Stimulated activated CD4-positive, alpha-beta T cell treated with anti-CD3 and anti-CD28 coated beads, Interleukin-4, amount 100 ng/mL, for 1 hour (primary cell): ENCODE measurements at regions not wholly inside any gene's neighbourhood (a gene's known extent, or its start where the extent isn't known, plus 50 kb on each side); places are given as distances from the start of the nearest gene placed in this dataset.
"Not testable (repeated sequence)": the region's sequence is repeated elsewhere in the genome, so short reads cannot be mapped to it uniquely, and the experiment has no call there.

Source experiments
- DNase-seq: peaks from one replicate; pipeline ENCODE4 v3.0.0-alpha.2; 2020

DNA sequence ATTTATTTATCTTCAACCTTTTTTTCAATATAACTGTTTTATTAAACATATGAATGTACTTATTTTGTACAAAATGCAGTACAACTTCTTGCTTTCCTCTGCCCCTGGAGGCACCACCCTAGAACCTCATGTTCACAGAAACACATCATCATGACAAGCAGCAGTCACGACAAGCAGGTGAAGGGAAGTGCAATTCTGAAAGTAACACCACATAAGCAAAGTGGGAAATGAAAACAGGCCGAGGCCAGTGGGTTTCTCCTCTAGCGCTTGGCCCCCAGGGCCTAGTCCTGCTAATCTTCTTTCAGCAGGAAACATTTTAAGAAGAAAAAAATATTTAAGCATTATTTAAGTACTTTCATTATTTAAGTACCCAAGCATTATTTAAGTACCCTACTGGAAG is 598.1 kb downstream of the SH2D4B start:
- no peak for DNase-seq

DNA sequence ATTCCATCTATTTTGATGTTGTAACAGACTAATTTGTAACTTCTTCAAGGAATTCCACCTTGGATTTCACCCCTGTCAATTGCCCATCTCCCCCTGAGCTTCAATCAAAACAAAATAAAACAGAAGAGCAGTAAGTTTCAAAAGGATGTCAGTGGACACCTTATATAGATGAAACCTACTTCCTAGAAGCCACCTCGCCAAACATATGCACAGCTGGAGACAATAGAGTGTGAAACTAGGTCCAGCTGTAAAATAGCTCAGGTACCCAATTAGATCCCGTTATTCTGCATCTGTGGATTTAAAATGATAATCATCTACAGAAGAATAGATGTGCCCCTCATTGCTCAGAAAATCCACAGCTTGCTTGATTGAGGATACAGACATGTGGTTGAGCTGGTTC is 598.6 kb downstream of the SH2D4B start:
- no peak for DNase-seq

DNA sequence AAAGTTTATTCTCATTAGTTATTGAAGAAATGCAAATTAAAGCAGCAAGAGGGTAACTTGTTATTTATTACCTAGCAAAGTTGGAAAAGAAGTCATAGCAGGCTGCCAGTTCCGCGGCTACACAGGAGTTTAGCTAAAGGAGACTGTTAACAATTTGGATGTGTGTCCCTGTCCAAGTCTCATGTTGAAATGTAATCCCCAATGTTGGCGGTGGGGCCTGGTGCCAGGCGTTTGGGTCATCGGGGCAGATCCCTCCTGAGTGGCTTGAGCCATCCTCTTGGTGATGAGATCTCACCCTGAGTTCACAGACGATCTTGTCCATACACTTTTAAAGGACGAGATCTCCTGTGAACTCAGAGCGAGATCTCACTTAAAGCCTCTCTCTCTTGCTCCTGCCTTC is 608.3 kb downstream of the SH2D4B start:
- DNase-seq = no peak

GRCh38 chr10:81146436-81146835 is 608.7 kb downstream of the SH2D4B start:
- no peak for DNase-seq

- no peak for DNase-seq
Observed at GRCh38 chr10:81152656-81153055, 615.0 kb downstream of the SH2D4B start.

DNA sequence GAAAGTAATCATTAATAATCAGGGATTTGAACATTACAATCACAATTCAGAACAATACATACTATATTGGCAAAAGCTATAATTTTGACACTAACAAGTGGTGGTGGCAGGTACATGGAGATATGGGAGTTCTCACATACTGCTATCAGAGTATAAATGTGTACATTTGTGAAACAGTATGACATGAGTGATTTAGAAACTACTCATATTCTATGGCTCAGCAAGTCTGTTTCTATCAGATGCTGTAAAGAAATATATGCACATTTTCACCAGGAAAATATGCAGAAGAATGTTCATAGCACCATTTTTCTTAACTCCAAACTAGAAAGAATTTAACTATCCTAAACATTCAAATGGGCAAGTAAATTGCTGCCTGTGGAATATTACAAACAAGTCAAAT is 620.0 kb downstream of the SH2D4B start:
- DNase-seq = no peak

DNA sequence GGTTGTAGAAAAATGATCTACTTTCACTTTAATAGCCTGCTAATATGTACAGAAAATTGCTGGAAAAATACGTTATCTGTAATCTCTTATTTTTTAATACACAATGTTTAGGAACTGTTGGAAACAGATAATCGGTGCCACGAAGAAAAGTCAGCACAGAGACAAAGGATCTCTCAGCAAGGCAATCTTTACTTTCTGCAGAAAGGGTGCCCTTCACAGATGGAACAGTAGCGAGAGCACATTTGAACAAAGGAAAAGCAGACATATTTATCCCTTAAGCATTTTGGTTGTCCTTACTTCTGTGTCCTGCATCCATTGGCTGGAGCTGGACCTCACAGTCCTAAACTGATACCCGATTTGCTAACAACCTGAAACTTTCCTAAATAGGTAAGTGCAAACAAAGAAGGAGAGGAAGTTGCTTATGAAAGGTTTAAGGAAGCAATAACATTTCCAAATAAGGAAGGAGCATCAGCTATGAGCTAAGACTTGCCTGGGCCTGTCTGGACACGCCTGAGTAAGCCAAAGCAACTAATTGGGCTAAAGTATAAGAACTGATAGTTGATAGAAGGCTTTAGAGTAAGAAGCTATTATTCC is 640.0 kb downstream of the SH2D4B start:
- no peak for DNase-seq

DNA sequence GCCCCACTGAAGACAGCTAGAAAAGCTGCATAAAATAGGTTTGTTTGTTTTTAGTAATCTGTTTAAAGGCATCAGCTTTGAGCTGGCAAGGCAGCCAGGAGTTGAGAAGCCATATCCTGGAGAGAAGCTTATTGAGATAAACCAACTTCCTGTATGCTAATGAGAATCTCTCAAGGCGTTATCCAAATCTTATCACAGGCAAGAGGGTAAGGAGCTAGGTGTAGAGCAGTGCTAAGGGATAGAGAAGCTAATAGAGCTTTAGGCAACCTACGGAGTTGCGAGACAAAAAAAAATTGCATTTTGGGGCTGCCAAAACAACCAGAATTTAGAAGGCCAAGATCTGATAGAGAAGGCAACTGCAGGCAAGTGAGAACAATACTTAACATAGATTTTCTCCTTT is 641.6 kb downstream of the SH2D4B start:
- DNase-seq = no peak

DNA sequence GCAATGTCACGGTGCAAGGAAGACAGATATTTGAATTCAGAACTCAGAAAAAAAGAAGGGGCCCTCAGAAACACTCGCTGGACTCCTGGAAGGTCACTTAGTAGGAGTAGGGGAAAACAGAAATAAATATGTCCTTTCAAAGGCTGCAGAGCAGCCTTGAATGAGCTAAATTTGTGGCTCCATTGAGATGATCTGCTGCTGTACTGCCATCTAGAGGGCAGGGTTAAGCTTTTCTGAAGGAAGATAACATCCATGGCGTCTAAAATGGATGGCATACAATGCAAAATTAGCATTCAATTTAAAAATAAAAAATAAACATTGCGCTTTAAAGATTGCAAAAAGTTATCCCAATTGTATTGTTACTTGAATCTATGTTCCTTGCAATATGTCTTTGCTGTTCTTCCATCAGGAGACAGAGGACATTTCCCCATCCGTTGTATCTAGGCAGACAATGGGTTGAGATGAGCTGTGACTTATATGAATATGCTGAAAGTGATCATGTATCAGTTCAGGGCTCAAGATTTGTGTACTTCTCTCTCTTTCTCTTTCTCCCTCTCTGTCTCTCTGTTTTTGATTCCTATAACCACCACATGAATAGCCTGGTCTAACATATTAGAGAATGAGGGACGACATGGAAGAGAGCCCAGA is 642.2 kb downstream of the SH2D4B start:
- no peak for DNase-seq

DNA sequence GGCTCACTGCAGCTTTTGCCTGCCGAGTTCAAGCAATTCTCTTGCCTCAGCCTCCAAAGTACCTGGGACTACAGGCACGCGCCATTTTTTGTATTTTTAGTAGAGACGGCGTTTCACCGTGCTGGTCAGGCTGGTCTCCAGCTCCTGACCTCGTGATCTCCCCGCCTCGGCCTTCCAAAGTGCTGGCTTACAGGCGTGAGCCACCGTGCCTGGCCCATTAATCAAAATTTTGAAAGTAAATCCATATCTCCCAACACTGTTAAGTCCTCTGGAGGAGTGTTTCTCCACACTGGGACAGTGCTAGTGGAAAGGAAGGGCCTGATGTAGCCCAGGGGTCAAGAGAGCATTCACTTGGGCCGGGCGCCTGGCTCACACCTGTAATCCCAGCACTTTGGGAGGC is 644.6 kb downstream of the SH2D4B start:
- no peak for DNase-seq

DNA sequence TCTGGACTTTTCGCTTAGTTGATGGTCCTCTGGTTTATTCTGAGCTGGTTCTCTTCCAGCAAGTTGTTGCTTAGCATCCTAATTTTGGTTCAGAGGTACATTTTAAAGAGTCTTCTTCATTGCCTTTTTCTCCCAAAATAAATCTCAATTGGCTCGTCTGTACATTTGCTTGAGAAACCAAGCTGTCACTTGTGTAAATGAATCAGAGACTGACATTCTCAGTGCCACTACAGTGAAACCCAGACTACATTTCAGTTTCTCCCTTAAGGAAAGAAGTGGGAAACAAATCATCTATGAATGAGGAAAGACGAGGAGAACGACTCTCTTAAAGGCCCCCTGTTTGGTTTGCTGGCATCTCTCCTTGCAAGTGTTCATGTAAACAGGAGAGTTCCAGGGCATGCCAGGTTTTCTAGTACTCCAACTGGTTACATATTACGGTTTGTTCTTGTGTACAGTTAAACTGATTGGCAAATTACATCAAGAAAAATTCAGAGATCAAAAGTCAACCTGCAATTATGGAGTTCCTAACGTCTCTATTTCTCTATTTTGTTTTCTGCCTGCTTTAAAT is 654.6 kb downstream of the SH2D4B start:
- no peak for DNase-seq

DNA sequence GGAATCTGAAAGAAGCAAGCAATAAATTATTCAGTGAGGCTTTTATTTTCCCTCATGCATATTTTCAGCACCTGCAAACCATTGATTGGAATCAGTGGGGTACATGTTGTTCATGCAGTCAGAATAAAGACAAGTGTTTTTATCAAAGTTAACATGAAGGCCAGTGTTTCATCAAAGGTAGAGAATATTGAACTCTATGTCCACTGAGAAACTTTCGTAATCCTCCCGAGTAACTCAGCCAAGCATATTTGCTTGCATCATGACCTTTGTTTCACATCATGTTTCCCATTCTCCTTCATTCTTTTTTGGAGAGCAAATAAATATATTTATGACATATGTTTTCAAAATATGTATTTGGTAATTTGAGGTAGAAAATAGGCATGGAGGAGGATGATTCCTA is 663.1 kb downstream of the SH2D4B start:
- DNase-seq = no peak

GRCh38 chr10:81207359-81207758 is 667.6 kb upstream of the NRG3 start:
- not testable (repeated sequence) for DNase-seq

DNA sequence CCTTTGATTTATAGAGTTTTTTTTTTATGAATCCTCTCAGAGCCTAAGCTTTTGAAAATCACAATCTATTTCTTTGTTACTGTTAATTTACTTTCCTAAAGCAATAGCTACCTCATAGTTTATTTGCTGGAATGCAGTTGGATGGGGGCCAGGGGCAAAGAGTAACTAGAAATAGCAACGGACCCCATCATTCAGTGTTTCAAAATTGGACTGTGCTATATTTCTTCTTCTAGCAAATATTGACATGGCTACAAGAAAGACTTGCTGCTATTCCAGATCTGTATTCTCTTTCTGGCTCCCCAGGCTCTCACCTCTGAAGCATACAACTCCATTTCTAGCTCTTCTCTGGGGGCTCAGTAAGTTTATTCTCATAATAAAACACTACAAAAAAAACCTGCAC is 661.6 kb upstream of the NRG3 start:
- DNase-seq = no peak

DNA sequence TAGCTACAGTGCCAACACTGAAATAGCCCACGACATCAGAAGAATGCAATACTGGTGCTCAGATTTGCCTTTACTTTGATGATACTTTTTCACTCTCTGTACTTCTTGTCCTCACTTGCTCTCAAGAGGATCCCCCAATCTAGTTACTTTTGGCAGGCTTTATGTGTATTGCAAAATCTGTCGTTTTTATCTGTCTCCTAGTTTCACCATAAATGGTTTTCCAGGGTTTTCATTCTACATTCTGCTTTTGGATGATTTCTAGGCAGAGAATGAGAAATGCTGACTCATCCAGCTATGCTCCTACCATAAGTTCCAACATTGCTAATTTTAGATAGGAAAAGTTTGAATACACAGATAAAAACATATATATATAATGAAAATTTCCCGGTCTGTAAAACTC is 659.5 kb upstream of the NRG3 start:
- DNase-seq = no peak

DNA sequence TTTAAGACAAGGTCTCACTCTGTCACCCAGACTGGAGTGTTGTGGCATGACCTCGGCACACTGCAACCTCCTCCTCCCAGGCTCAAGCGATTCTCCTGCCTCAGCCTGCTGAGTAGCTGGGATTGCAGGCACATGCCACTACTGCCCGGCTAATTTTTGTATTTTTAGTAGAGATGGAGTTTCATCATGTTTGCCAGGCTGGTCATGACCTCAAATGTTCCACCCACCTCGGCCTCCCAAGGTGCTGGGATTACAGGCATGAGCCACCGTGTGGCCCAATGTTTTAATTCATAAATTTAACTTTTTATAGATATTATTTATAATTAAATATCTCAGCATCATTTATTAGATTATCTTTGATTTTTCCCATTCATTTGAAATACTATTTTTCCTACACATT is 658.0 kb upstream of the NRG3 start:
- no peak for DNase-seq

GRCh38 chr10:81218307-81218706 is 656.7 kb upstream of the NRG3 start:
- DNase-seq = no peak

DNA sequence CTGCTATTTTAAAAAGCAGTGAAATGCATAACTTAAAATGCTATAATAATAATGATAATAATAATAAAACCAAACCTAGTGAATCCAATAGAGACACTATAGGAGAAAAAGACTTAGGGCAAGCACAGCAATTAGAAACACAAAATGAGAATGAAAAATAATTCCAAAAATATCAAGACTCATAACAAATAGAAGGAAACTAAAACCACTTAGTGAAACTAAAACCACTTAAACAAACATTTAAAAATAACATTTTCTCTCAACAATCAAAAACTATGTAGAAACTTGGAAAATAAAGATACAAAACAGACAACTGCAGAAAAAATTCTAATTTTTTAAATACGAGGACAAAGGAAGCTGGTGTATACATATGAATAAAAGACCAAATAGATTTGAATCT is 655.2 kb upstream of the NRG3 start:
- DNase-seq = no peak

DNA sequence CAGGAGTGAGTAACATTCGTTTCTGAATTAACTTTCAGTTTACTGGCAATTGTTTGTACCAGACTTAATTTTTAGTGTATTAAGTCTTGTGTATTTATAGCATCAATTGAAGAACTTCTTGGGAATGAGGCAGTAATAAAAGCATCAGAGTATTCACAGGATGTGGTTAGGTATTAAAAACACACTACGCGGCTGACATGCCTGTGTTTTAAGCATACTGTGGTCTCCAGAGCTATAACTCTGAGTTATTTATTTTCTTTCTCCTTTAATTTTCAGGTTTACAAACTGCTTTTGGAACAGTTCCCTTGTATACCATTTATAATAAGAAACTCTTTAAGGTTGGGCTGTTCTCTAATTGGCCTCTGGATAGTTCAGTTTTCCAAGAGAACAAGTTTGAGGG is 626.1 kb upstream of the NRG3 start:
- DNase-seq = no peak

DNA sequence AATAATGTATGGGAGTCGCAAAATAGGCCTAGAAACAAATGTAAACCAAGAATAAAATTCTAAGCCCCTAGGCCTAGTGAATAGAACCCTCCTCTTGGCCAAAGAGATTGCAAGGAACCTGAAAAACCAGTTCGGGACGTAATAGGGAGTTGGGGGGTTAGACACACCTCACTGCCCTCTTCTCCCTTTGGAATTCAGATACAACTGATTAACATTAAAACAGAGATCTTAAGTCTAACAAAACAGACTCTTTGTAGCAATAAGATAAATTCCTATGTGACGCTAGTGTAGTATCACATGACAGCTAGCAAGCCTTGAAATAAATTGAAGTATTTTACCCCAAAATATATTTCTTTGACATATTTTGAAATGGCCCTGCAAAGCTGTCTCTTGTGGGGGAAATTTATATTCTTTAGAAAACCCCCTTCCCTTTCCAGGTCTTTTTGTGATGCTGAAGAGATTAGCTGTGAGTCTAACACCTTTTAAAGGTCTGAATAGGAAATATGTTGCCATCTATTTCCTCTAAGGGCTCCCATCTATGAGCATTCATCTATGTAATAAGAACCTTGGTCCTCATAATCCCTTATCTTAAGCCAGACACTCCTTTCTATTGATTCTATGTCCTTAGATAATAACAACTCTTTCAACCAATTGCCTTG is 623.4 kb upstream of the NRG3 start:
- DNase-seq = no peak

GRCh38 chr10:81264991-81265390 is 610.0 kb upstream of the NRG3 start:
- DNase-seq = not testable (repeated sequence)

- DNase-seq = no peak
Observed at GRCh38 chr10:81270051-81270450, 604.9 kb upstream of the NRG3 start.

DNA sequence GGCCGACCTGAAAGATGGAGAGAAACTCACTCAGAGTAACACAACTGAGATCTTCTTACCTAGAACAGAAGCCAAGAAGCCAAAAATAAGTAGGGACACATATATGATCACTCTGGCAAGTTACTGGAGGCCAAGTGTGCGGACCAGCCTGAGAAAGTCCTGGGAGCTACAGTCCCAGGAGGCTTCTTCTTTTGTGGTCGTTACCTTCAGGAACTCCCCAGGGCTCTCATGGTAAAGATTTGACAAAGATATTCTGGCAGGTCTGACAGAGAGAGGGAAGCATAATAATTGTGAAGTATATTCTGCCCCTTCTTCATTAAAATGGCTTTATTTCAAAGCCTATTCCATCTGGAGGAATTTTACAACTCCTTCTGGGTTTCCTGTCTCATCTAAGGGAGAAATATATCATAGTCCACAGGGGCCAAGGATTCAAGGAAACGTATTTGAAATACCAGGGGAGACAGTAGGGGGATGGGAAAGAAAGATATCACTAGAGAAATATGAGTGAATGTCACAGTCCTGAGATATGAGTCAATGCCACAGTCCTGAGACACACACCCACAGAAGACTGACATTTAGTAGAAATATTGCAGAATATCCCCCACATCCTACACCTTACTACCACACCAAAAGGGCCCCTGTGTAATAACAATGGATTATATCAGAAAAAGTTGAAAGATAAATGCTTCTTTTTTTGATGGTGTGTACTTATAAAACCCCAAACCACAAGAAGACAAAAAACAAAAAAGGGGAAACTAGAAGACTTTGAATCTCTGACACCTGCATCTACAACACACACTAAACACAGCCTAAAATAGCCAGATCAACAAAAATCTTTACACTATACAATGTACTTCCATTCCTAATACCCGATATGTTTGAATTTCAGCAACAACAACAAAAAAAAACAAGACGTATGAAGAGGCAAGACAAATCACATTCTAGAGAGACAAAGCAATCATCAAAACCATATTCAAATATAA is 594.2 kb upstream of the NRG3 start:
- no peak for DNase-seq
